Calu3 (cell line): ENCODE measurements at regions not wholly inside any gene's neighbourhood (a gene's known extent, or its start where the extent isn't known, plus 50 kb on each side); places are given as distances from the start of the nearest gene placed in this dataset.

Source experiments
- BruUV-seq: library from RNA; stranded (reverse); fragments of 400-500 nt; replicated peaks from 2 replicates; lab custom pipeline; 2021; lab: Mats Ljungman, UMichigan
- CTCF ChIA-PET: fragments of 300-600 bp; sonication (Branson Sonifier 250); formaldehyde crosslinking; loops from one replicate; lab custom pipeline; 2022; ENCODE audit warnings: antibody characterized with exemption; lab: Charles Lee
- DNase-seq: peaks from one replicate; pipeline ENCODE4 v3.0.0; 2022
- H3K27ac Mint-ChIP-seq: one replicate; pipeline ENCODE4 v1.8.0; 2022; ENCODE audit warnings: mixed read lengths; ENCODE audit not compliant: unreplicated experiment
- H3K27me3 Mint-ChIP-seq: one replicate; pipeline ENCODE4 v1.8.0; 2022; ENCODE audit warnings: mixed read lengths; ENCODE audit not compliant: unreplicated experiment
- H3K36me3 Mint-ChIP-seq: one replicate; pipeline ENCODE4 v1.8.0; 2022; ENCODE audit warnings: mild to moderate bottlenecking, moderate library complexity, mixed read lengths; ENCODE audit not compliant: insufficient read depth, unreplicated experiment
- H3K4me1 Mint-ChIP-seq: one replicate; pipeline ENCODE4 v1.8.0; 2022; ENCODE audit warnings: mild to moderate bottlenecking, low read depth, mixed read lengths; ENCODE audit not compliant: unreplicated experiment
- H3K4me3 Mint-ChIP-seq: one replicate; pipeline ENCODE4 v1.8.0; 2022; ENCODE audit warnings: mild to moderate bottlenecking, low read depth, moderate library complexity, mixed read lengths; ENCODE audit not compliant: unreplicated experiment
- H3K9me3 Mint-ChIP-seq: one replicate; pipeline ENCODE4 v1.8.0; 2022; ENCODE audit warnings: low read depth, mixed read lengths; ENCODE audit not compliant: unreplicated experiment
- intact Hi-C: fragments of 100-400 bp; cut with micrococcal nuclease; formaldehyde crosslinking; loops from one replicate; pipeline ENCODE4 v1.10.0; 2022; ENCODE audit not compliant: unreplicated experiment
- TF ChIP-seq, protein P1 (sequence below): fragments of 200-600 bp; IDR thresholded peaks from one replicate; pipeline ENCODE4 v1.8.0; 2022; ENCODE audit warnings: antibody characterized with exemption; ENCODE audit not compliant: unreplicated experiment

- no TSS peak for BruUV-seq
- H3K27me3 Mint-ChIP-seq = no peaks in the 10 kb centered on the region
- no peak overlapping the region for H3K4me3 Mint-ChIP-seq
- H3K27ac Mint-ChIP-seq = no peak overlapping the region
- CTCF ChIA-PET = no interaction called here
- DNase-seq = no peak
- H3K9me3 Mint-ChIP-seq = peaks cover 9% of the 10 kb centered on the region
- intact Hi-C loops = no loop called here
- H3K36me3 Mint-ChIP-seq = no peaks in the 10 kb centered on the region
- TF ChIP-seq, protein P1, sequence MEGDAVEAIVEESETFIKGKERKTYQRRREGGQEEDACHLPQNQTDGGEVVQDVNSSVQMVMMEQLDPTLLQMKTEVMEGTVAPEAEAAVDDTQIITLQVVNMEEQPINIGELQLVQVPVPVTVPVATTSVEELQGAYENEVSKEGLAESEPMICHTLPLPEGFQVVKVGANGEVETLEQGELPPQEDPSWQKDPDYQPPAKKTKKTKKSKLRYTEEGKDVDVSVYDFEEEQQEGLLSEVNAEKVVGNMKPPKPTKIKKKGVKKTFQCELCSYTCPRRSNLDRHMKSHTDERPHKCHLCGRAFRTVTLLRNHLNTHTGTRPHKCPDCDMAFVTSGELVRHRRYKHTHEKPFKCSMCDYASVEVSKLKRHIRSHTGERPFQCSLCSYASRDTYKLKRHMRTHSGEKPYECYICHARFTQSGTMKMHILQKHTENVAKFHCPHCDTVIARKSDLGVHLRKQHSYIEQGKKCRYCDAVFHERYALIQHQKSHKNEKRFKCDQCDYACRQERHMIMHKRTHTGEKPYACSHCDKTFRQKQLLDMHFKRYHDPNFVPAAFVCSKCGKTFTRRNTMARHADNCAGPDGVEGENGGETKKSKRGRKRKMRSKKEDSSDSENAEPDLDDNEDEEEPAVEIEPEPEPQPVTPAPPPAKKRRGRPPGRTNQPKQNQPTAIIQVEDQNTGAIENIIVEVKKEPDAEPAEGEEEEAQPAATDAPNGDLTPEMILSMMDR = no peak
- H3K4me1 Mint-ChIP-seq = no peaks in the 10 kb centered on the region
These were observed 276.9 kb upstream of the SPHKAP start for GRCh38 chr2:228458364-228458763.

DNA sequence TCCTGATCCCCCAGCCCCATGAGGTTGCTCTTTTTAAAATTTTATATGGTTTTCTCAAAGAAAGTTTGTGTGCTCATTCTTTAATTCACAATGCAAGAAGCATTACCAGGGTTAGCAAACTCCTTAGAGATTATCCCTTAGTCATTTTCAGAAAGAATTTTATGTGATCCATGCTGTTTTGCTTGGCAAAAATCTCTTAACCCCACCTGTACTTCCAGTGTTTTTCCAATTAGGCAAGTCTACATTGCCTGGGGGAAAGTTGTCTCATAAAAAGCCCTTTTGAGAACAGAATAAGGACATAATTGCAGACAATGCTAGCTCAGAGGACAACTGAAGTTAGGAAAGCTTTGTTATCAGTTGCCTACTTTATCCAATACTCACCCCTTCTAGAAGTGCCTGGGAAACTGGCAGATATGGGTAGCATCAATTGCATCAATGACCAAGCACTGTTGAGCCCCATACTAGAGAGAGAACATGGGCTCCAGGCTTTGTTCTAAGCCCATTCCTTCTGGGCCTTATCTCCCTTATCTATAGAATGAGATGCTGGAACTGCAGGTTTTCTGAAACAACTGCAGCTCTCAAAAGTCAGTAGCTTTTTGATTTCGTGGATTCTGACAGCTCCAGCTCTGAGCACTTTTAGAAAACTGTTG is 265.9 kb upstream of the SPHKAP start:
- Mint-ChIP-seq H3K4me3 (no peak overlapping the region), H3K27ac (no peak overlapping the region), H3K4me1 (no peaks in the 10 kb centered on the region), H3K27me3 (no peaks in the 10 kb centered on the region), H3K9me3 (no peaks in the 10 kb centered on the region), H3K36me3 (no peaks in the 10 kb centered on the region)
- DNase-seq = no peak
- TF ChIP-seq, protein P1 = no peak
- CTCF ChIA-PET = no interaction called here
- intact Hi-C loops = no loop called here
- BruUV-seq = no TSS peak

DNA sequence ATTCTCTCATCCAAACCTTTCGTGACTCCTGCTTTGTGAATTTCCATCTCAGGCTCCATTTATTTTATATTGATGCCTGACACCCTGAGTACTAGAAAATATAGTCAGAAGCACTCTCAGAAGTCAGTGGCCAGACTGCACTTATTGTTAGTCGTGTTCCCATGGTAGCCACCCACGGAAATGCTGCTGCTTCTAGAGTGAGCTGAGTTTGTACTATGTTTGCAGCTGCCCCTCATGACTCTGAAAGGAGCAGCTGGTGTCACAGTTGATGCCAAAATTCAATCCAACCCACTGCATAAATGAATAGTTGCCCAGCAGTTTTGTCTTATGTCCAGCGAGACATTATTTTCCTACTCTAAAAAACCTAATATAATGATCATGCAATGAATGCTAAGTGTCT is 265.2 kb upstream of the SPHKAP start:
- no peaks in the 10 kb centered on the region for H3K36me3 Mint-ChIP-seq
- CTCF ChIA-PET = no interaction called here
- H3K4me1 Mint-ChIP-seq = no peaks in the 10 kb centered on the region
- H3K27me3 Mint-ChIP-seq = no peaks in the 10 kb centered on the region
- intact Hi-C loops = no loop called here
- no peak overlapping the region for H3K27ac Mint-ChIP-seq
- H3K4me3 Mint-ChIP-seq = no peak overlapping the region
- no peaks in the 10 kb centered on the region for H3K9me3 Mint-ChIP-seq
- TF ChIP-seq, protein P1 = no peak
- BruUV-seq = no TSS peak
- DNase-seq = no peak

- H3K27me3 Mint-ChIP-seq = no peaks in the 10 kb centered on the region
- no TSS peak for BruUV-seq
- CTCF ChIA-PET = no interaction called here
- no peaks in the 10 kb centered on the region for H3K36me3 Mint-ChIP-seq
- H3K4me1 Mint-ChIP-seq = no peaks in the 10 kb centered on the region
- DNase-seq = no peak
- TF ChIP-seq, protein P1 = no peak
- intact Hi-C loops = no loop called here
- H3K4me3 Mint-ChIP-seq = no peak overlapping the region
- no peak overlapping the region for H3K27ac Mint-ChIP-seq
- H3K9me3 Mint-ChIP-seq = peaks cover 2% of the 10 kb centered on the region
These were observed 262.7 kb upstream of the SPHKAP start for GRCh38 chr2:228444161-228444560.
